GM12892 (cell line): ENCODE measurements at regions not wholly inside any gene's neighbourhood (a gene's known extent, or its start where the extent isn't known, plus 50 kb on each side); places are given as distances from the start of the nearest gene placed in this dataset.

Source experiments
- POLR2A ChIP-seq: IDR thresholded peaks from 2 replicates; pipeline ENCODE4 v1.6.1; 2011; ENCODE audit warnings: low read depth, low read length, control low read depth
- POLR2AphosphoS5 ChIP-seq: IDR thresholded peaks from 2 replicates; pipeline ENCODE4 v1.6.1; 2011; ENCODE audit warnings: low read depth, low read length, control low read depth

DNA sequence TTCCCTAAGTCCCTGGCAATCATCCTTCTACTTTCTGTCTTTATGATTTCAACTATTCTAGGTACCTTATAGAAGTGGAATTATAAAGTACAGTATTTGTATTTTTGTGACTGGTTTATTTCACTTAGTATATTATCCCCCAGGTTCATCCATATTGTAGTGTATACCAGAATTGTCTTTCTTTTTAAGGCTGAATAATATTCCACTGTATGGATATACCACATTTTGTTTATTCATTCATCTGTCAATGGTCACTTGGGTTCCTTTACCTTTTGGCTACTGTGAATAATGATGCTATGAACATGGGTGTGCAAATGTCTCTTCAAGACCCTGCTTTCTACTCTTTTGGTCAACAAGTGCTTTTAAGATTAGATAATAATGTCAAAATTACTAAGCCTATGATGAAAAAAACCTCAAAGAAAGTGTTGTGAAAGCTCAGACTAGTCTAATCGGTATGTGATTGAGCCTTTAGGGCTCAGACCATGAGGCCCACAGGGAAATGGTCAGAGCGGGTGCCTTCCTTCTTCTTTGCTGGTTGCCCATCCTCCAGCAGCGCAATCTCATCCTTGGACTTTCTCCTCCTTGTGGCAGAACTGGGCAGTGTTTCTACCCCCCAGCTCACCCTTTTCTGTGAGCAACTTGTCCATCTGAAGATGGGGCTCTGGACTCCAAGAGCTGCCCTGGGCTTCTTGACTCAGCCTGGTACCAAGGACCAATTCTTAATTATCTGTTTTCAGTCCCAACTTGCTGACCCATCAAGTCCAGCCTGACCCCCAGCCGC is 105.4 kb downstream of the TTC8 start:
- TF ChIP-seq POLR2A, result no peak
- no peak for TF ChIP-seq POLR2AphosphoS5
